DMS153 (cell line): ENCODE measurements at regions not wholly inside any gene's neighbourhood (a gene's known extent, or its start where the extent isn't known, plus 50 kb on each side); places are given as distances from the start of the nearest gene placed in this dataset.

Experiments used
- DNase-seq: peaks from one replicate; lab custom pipeline; 2025; lab: John Stamatoyannopoulos, UW

DNA sequence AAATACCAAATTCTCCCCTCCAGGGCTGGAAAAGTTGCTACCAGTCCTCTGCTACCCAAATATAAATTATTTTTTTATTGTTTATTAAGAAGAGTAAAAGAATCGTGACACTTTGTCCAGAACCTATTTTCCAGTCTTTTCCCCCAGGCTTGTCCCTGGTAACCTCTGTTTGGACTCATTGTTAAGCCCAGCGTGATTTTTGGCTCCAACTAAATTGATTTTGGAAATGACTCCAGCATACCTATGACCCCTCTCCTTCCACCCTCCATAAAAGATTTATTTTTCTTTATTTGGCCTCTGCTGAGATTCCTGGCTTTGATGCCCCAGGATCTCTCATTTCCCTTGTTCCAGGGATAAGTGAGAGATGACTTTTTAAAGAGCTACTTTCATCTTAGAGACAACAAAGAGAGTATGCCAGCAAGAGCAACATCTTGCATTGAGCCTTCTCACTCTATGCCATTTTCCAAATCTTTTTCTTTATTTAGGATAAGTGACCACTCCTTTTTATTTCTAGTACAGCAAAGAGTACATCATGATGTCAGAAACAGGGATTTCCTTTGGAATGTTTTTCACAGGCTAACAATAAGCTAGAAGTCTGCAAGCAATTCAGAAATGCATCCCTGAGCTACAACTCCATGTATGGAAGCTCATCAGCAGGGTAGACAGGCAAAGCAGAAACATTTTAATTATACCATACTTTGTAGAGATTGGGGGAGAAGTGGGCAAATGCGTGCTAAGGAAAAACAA, 75.8 kb downstream of the DAD1 start:
- DNase-seq = no peak

DNA sequence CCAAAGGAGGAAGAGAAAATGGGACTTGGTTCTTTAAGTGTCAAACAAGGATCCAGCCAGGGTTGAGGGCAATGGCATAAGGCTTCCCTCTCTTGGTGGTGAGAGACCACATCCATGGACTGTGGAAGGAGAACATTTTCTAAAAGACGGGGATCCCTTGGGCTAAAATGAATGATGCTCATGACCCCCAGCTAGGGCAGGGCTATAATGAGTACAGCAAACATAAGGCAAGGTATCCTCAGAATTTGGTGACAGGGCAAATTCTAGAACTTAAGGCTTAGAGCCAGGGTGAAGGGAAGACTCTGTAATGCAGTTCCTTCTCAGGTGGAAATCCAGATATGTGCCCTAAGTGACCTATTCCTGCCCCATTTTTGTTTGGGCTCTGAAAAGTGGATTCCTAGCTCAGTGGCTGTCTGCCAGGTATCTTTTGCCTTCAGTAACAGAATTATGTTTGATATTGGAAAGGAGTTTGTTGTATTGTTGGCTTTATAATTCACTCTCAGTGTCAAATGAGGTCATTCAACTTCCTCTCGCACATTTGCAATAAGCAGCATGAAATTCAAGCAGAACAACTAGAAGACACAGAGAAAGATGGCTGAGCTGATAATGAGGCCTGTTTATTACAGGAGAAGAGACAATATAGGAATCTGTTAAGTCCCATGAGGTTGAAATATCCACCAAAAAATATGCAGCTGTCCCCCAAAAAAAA, 76.8 kb downstream of the DAD1 start:
- DNase-seq = no peak

DNA sequence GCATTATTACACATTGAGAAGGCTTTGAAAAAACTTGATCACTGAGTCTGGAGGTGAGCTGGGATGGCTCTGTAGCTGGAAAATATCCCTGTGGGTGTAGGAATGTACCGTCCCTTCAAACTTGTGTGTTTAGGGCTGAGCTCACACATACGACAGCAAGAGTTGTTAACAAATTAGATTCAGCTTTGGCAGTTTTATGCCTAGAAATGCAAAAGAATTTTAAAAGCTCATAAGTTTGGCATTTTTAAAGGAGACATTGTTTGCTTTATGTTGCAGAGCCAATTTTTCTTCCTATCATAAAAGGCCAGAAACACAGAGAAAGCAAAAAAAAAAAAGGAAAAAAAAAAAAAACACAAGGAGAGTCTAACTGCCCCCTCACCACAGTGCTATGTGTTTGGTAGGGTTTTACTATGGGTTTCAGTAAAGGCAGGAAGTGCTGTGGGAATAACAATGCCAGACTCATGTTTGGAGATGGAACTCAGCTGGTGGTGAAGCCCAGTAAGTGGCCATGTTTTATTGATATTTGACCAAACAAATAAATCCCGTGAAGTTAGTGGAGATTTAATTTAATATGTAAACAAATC, 78.4 kb downstream of the DAD1 start:
- DNase-seq = no peak

- DNase-seq = no peak
Observed at GRCh38 chr14:22509751-22510300, 79.2 kb downstream of the DAD1 start.

GRCh38 chr14:22509036-22509709, 79.9 kb downstream of the DAD1 start:
- no peak for DNase-seq

DNA sequence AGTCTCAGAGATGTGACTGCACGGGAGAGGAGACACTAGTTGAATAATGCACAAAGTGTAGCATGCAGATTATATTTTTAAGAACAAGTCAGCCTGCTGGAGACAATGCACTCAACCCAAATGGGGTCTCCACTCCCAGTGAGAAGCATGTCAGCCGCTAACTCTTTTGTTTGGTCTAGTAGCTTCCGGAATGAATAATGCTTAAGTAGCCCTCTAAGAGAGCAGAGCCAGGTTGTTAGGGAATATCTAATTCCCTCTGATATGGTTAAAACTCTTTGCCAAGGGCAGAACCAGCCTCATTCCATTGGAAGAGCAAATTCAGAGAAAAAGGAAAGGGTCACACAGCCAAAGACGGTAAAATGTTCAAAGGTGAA, 80.4 kb downstream of the DAD1 start:
- DNase-seq = no peak

DNA sequence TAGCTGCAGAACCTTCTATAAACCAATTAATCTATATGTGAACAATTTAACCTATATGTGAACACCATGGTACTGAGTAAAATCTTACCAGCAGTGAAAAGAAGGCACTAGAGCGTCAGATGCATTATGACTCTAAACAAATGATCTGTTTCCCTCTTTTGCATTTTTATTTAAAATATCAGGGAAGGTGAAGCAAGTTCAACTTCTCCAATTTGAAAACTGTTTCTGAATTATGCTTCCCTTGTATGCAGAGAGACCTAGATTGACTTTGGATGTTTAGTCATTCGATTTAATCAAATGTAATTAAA, 80.9 kb downstream of the DAD1 start:
- DNase-seq = no peak

DNA sequence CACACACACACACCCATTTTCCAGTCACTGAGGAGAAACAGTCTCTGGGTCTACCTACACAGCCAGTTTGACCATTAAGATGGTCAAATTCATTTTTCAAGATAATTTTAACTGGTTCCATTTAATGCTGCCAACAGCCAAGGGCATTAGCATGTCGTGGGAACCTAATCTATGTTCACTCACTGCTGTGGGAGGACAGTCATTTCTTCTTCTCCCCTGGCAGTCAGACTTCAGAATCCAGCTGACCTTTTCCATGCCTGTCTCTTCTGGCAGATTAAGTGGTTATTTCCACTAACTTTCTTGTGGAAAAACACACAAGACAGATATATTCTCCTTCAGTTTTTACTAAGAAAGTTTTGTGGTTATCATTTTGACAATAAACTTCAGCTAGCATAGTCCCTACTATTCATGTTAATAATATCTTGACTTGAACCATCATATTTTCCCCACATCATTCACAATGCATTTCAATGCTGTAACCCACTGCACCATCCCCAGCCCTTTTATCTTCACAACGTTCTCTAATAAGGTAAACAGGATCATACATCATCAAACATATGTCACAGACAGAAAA, 82.2 kb downstream of the DAD1 start:
- DNase-seq = no peak

DNA sequence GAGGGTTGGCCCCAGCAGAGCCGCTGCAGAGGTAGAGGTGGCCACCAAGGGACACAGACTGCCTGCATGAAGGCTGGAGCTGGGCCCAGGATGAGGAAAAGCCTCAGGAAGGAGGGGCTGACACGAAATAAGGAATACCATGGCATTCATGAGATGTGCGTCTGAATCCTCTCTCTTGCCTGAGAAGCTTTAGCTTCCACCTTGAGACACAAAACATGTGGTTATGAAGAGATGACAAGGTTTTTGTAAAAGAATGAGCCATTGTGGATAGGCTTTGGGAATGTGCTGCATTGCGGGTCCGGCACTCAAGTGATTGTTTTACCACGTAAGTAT, 82.7 kb downstream of the DAD1 start:
- no peak for DNase-seq

DNA sequence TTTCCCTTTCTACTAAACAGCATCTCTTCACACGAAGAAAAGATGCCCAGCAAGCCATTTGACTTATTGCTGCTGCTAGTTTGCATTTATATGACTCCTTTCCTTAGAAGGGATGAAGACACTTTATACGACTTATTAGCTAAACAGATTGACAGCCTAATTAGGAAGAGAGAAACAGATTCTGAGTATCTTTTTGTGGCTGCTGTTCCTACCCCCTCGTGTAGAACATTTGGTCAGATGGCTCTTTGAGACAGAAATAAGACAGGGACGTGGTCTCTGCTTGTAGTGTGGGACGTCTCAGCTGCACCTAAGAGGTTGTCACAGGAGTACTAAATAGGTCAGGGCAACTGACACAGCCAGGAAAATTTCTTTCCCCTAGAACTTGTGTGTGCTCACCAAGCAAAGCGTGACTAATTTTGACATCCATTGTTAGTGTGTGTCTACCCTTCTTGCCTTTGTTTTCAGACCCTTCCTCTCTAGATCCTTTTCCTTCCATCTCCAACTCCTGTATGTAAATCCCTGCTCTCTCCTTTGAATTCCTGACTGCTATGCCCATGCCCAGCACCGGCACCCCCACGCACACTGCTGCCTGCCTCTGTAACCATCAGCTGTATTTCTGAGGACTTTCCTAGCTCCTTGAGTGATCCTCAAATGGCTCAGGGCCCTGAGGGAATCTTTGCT, 83.2 kb downstream of the DAD1 start:
- DNase-seq = no peak

GRCh38 chr14:22505309-22505696, 83.7 kb downstream of the DAD1 start:
- no peak for DNase-seq

- no peak for DNase-seq
Observed at GRCh38 chr14:22502551-22502950, 86.5 kb downstream of the DAD1 start.

GRCh38 chr14:22502007-22502406, 87.0 kb downstream of the DAD1 start:
- DNase-seq = no peak

- no peak for DNase-seq
Observed at GRCh38 chr14:22500954-22501726, 87.9 kb downstream of the DAD1 start.

DNA sequence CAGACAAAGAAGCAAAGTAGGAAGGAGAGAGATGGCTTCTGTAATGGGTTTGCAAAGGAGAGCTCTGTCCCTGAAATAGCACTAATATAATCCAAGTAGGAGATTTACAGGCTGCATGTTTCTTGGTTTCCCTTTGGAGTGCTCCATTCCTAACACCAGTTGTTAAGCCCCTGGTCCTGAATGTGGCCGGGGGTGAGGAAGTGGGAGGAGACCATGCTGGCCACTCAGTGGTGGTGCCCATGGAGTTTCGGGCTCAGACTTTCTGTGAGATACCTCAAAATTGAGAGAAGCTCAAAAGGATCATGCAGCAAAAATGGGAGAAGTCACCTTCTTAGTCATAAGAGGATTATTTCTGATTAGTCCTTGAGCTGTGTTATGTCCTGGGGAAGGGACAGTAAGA, 88.5 kb downstream of the DAD1 start:
- no peak for DNase-seq

- no peak for DNase-seq
Observed at GRCh38 chr14:22497671-22498093, 91.3 kb downstream of the DAD1 start.

GRCh38 chr14:22497144-22497423, 91.9 kb downstream of the DAD1 start:
- no peak for DNase-seq

DNA sequence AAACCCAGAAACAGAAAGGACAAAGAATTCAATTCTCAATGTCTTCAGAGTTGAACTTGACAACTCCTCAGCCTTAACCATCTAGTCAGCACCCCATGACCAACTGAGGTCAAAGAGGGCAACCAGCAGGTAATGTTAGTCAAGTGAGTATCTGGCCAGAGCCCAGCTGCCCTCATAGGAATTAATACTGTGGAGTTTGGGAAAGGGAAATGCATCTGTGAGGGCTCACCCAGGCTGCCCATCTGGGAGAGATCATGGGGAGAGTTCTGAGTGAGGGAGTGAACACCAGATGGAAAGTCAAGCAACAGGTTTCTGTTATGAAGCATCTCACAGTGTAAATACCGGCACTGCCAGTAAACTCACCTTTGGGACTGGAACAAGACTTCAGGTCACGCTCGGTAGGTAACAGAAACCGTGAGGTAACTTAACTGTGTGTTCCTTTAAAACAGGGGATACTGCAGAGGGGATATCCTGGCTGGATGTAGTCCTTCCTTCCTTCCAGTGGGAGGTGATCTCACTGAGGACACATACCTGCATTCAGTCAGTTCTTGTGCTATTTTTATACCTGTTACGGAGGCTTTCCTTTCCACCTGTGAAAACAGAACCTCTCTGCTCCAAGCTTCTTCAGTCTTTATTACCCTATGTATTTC, 94.4 kb downstream of the DAD1 start:
- no peak for DNase-seq

GRCh38 chr14:22493753-22494152, 95.3 kb downstream of the DAD1 start:
- no peak for DNase-seq

- no peak for DNase-seq
Observed at GRCh38 chr14:22492622-22493542, 96.1 kb downstream of the DAD1 start.
